ENCODE measurements at regions not wholly inside any gene's neighbourhood (a gene's known extent, or its start where the extent isn't known, plus 50 kb on each side); places are given as distances from the start of the nearest gene placed in this dataset.

- intact Hi-C loops (cut with micrococcal nuclease; ENCODE audit: unreplicated experiment) (no loop called here), in situ Hi-C loops (cut with HindIII; ENCODE audit: low pct_unique_long_range_greater_than_20kb, low sequenced_read_pairs) (no loop called here)
- ATAC-seq (no peak), DNase-seq (ENCODE audit: low read depth, low spot score) (no peak)
- CTCF ChIA-PET, result no interaction called here
- TF ChIP-seq TCF7L2 (IDR thresholded peaks at IDR 0.05; ENCODE audit: low read depth, low read length), result no peak
- TF ChIP-seq SIN3A (IDR thresholded peaks at IDR 0.05; ENCODE audit: borderline replicate concordance, insufficient read depth, low read depth, low read length), result no peak
- TF ChIP-seq POLR2AphosphoS5 (IDR thresholded peaks at IDR 0.05; ENCODE audit: low read depth, low read length), result no peak
- no peak for TF ChIP-seq CTCF (IDR thresholded peaks at IDR 0.05)
- no peak for TF ChIP-seq REST (IDR thresholded peaks at IDR 0.05; ENCODE audit: insufficient read depth in 1 of 2, low read depth in 2 of 2, low read length in 1 of 2)
- no TSS peak for BruUV-seq (replicated peaks)
- Histone ChIP-seq H3K27me3 (ENCODE audit: control insufficient read depth, insufficient read depth, low read length) (no peaks in the 10 kb centered on the region), H3K4me3 (ENCODE audit: low read depth in 2 of 2, low read length in 2 of 2) (no peak overlapping the region), H3K9me3 (ENCODE audit: control insufficient read depth, insufficient read depth, low read depth, low read length) (no peaks in the 10 kb centered on the region), H3K4me1 (ENCODE audit: control insufficient read depth, insufficient read depth, low read length) (no peaks in the 10 kb centered on the region), H3K36me3 (ENCODE audit: control insufficient read depth, insufficient read depth, low read length) (no peaks in the 10 kb centered on the region), H3K27ac (ENCODE audit: low read length) (no peak overlapping the region)
- POLR2A ChIA-PET, result interaction anchor here (0.6 kb wide), 1 partner anchor 155 kb away, joined by 3 read pairs; no protein-coding TSS in a partner anchor
Measured at GRCh38 chr5:91433861-91434260, 50.7 kb upstream of the ARRDC3 start.
